Muscle of arm (tissue), 1 donor: ENCODE measurements at regions not wholly inside any gene's neighbourhood (a gene's known extent, or its start where the extent isn't known, plus 50 kb on each side); places are given as distances from the start of the nearest gene placed in this dataset.
"Not testable (repeated sequence)": the region's sequence is repeated elsewhere in the genome, so short reads cannot be mapped to it uniquely, and the experiment has no call there.

Experiments
- DNase-seq: peaks from one replicate; pipeline ENCODE4 v3.0.0-alpha.2; 2013

DNA sequence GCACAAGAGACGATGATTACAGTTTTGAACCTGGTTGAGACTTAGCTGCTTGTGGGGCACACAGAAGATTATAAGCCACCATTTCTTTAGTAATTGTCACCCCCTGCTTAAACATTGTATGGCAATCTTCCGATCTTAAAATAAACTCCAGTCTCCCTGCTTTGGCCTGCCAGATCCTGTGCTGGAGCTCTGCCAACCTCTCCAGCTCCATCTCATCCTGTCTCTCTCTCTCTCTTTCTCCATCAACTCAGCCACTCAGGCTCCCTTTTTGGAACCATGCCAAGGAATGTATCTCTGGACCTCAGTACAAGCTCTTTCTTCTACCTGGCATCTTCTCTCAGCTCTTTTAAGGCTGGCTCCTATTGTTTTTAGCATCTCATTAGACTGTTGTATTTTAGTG lies 1053.2 kb downstream of the REEP3 start:
- peak; percentile 3 for DNase-seq

DNA sequence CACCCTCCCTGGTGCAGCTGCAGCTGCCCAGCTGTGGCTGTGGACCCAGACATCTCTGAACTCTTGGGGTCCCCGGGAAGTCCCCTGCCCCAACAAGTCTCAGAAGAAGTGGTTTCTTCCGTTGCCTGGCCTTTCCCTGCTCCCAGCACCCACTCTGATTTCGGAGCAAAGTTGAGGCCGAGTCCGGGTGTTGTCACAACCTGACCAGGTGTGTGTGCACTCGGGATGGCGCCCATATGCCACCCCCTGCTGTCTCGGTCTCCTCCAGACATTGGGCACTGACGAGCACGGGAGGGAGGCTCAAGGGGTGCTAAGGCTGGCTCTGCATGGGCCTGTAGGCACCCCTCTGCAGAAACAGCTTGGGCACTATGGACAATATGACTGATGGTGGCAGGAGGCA lies 1055.3 kb downstream of the REEP3 start:
- DNase-seq = no peak

DNA sequence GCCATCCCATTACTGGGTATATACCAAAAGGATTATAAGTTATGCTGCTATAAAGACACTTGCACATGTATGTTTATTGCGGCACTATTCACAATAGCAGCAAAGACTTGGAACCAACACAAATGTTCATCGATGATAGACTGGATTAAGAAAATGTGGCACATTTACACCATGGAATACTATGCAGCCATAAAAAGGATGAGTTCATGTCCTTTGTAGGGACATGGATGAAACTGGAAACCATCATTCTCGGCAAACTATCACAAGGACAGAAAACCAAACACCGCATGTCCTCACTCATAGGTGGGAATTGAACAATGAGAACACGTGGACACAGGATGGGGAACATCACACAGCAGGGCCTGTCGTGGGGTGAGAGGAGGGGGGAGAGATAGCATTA lies 1057.6 kb downstream of the REEP3 start:
- not testable (repeated sequence) for DNase-seq

DNA sequence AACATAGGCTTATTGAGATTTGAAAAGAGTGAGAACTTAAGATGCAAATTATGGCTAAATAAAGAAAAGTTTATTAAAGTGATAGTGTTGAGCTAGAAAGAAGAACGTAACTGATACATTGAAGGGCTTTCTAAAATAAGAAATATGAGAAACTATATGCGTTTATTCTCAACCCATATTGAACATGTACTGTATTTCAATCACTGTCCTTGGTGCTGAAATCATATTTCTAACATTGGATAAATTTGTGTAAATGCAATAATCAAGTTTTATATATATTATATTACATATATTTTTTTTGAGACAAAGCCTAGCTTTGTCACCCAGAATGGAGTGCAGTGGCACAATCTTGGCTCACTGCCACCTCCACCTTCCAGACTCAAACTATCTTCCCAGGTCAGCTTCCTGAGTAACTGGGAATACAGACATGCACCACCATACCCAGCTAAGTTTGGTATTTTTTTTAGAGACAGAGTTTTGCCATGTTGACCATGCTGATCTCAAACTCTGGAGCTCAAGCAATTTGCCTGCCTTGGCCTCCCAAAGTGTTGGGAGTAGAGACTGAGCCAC lies 1065.8 kb downstream of the REEP3 start:
- DNase-seq = no peak

DNA sequence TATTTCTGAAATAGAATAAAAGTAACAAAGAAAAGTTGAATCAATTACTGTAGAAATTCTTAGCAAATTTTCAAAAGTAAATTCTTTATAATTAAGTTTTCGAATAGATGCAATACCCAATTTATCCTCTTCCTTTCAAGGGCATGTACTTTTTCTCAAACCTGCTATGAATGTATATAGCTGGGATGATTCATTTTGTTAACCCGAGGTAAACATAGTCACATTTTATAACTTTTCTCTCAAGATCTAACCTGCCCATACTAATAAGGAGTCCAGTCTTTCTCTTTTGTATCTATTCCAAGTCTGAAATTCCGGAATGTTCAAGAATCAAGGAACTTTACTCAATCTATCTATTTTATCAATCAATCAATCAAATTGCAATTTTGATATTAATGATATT lies 1072.9 kb downstream of the REEP3 start:
- no peak for DNase-seq

DNA sequence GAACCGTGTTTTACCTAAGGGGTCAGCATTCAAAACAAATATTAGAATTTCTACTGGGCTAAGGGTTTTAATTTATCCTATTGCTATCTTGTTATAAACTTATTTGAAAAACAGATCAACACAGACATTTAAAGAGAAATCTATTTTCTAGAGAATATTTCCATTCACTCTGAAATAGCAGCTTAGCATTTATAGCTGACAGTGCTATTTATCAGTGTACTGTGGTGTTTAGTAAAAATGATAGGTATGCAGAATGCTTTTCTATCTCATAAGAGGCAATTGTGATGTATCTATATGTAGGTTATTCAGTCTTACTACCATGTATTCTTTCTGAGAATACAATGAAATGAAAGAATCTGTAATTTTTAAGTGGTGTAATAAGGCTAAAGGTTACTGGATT lies 1077.4 kb downstream of the REEP3 start:
- DNase-seq = no peak

DNA sequence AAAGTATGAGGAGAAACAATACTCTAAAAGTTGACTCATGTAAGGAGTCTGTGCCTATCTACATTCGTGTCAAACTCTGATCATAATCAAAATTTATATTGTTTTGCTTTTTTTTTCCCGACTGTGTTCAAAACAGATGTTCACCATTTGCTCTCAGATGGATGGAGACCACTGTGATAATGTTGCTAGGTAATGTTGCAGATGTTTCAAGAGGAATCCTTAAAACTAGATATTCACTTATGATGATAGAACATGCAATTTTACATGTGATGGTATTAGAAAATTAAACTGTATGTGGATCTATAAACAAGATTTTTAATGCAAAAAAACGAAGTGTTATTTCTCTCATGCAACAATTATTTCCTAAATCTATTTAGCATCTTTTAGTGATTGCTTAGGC lies 1080.1 kb downstream of the REEP3 start:
- no peak for DNase-seq

DNA sequence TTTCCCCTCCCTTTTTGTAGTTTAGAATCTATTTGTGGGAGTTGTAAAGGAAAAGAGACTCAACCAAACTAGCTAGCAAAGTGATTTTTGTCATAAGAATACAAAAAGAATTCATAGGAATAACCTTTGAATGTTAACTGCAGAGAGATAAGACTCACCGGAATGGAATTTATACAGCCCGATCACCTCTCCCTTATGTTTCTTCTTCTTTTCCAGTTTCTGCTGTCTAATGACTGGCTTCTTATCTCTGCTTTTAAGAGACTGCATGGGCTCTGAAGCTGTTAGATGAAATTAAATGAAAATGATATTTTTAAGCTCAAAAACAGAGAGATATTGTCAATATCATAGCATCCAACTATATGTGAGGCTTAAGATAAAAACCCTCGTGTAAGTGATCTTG lies 1095.9 kb downstream of the REEP3 start:
- DNase-seq = no peak

DNA sequence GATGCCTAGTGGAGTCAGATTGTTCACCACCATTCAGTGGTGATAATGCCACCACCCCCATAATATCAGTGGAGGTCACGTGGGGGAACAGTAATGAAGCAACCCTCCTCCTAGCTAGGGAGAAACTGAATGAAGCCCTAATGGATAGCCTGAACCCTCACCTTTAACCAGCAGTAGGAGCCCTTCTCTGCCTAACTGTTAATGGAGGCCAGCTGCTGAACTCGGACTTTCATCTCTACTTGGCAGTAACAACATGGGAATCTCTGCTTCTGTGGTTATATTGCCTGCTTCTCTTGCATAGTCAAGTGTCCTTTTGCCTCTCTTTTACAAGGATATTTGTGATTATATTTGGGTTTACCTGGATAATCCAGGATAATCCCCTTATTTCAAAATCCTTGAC lies 1097.9 kb downstream of the REEP3 start:
- DNase-seq = no peak

DNA sequence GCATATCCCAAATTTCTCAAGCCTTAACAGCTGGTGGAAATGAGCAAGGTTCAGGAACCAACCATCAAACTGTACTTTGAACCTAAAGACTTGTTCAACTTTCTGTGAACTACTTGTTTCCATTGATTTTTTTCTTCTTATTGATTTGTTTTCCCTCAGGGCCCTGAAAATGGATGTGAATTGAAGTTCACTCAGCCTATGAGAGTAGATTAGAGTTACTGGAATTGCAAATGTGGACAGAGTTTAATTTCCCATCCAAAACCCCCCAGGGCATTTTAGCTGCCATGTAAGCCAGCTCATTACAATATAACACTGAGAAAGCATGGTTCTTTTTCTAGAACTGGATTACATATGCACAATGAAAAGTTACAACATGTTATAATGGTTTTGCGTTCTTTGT lies 1105.7 kb downstream of the REEP3 start:
- DNase-seq = no peak

DNA sequence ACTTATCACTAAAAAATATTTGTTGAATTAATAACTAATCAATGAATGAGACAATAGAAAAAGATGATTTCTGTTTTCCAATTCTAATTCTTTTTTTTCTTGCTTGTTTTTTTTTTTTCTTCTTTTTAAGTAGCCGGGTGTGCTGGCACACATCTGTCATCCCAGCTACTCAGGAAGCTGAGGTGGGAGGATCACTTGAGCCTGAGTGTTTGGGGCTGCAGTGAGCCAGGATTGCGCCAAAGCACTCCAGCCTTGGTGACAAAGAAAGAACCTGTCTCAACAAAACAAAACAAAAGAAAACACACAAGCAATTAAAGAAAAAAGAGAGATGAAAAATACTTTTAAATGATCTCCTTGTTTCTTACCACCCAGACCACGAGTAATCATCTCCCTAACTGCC lies 1109.3 kb downstream of the REEP3 start:
- no peak for DNase-seq

DNA sequence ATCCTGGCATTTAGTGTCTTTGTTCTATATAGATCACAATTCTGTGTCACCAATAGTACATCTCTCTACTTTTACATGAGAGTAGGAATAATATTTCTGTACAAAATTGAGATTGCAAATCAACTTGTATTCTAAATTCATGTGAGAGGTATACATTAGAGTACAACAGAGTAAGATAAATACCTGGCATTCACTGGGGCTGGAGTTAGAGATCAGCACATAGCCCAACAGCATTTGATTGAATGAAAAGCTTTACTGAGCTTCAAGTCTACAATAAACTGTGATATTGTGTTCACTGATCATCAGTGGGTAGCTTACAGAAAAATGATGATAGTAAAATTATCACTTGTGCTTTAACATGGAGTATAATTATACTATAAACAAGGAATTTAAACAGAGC lies 1114.7 kb downstream of the REEP3 start:
- DNase-seq = no peak

DNA sequence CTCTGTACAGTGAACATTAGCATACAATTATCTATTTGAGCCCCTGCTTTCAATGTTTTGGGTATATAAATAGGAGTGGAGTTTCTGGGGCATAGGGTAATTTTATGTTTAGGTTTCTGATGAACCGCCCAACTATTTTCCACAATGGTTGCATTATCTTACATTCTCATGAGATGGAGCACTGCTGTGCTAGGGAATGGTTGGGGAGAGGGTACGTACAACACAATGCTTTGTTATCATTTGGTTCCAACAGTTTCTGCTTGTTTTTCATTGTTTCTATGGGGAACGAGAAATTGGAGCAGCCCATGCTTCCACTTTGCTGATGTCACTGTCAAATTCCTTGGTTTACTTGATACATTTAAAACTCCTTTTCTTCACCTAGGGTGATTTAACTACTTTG lies 1115.3 kb downstream of the REEP3 start:
- no peak for DNase-seq

DNA sequence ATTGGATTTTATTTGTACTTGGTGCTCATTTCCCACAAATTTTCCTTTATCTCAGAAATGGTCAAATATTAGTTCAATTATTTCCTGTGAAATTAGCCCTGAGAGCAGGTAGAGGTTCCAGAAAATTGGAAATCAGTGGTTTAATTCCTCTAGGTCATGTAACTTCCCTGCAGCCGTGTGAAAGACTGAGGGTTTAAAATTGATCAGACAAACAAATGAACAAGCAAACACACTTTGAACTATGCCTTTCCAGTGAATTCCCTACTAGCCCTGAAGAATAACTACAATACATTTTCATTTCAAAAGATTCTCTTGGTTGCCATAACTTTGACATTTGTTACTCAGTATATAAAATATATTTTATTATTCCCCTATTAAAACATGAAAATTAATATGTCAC lies 1116.7 kb downstream of the REEP3 start:
- DNase-seq = no peak

DNA sequence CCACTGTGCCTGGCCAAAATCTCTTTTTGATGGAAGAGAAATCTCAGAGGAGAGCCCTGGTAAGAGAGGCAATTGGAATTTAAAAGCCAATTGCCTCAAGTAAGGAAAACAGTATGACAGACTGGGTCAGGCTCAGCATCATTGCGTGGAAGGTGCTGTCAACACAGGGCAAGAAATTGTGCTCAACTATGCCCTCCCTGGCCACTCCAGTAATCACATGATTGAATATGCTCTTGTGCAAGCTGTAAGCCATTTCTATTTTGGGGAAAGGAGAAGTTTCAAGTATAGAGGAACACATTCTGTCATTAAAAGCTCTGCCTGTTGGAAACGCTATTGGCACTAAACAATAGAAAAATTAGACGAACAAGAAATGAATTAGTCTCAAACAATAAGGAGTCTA lies 1127.7 kb downstream of the REEP3 start:
- peak; percentile 2 for DNase-seq

DNA sequence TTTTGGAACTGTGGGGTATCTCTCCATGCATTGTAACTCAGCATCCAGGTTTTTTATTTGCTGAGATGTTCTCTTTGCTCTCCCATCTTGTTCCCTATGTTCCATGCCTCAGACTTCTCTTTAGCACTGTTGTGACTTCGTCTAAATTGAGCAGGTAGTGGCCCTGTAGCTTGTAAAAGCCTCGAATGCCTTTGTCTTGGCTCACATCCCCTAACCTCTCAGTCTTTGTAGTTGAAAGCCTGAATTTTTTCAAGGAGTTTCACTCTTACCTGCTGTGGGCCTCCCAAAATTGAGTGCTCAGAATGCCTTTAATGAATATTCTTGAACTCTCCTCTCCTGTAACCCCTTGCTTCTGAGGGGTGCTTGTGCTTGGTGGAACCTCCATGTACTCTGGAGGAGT lies 1137.3 kb downstream of the REEP3 start:
- no peak for DNase-seq

DNA sequence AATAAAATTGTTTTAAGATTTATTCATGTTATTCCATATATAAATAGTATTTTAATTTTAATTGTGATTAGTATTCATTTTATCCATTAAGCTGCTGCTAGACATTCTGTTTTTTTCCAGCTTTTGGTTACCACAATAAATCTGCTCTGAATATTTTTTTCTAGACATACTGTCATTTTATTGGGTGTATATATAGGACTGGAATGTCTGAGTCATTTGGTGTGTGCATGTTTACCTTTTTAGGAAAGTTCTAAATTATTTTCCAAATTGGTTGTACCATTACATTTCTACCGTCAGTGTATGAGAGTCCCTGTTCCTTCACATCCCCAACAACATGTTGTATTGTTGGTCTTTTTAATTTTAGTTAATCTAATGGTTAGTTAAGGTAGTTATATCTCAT lies 1138.1 kb downstream of the REEP3 start:
- DNase-seq = no peak

DNA sequence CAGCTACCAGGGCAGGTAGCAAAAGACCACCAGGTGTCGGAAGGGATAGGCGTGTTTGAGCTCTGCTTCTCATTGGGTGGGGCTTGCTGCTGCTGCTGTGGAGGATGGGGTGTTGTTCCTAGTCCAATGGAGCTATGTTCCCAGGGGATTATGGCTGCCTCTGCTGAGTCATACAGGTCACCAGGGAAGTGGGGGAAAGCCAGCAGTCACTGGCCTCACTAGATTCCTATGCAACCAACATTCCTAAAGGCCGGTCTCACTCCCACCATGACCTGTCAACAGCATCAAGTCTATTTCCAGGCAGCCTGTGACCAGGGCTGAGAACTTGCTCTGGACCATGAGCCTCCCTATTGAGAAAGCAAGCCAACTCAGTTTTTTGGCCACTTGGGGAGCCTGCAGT lies 1160.8 kb downstream of the REEP3 start:
- no peak for DNase-seq

DNA sequence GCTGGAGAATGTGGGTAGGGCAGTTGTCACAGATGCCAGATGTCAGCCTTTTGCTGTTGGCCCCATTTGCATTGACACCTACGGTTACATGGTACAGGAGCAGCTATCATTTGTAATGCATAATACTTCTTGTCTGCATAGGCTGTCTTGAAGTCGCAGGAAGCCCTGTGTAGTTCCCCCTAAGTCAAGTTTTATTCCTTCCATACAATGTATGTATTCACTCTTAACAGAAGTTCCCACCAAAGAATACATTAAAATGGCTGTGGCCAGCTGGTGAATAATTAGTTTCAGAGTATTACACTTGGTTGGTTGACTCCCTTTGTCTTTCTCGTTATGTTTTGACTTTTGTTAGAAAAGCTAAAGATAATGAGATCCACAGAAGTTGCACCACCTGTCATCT lies 1169.0 kb downstream of the REEP3 start:
- no peak for DNase-seq

DNA sequence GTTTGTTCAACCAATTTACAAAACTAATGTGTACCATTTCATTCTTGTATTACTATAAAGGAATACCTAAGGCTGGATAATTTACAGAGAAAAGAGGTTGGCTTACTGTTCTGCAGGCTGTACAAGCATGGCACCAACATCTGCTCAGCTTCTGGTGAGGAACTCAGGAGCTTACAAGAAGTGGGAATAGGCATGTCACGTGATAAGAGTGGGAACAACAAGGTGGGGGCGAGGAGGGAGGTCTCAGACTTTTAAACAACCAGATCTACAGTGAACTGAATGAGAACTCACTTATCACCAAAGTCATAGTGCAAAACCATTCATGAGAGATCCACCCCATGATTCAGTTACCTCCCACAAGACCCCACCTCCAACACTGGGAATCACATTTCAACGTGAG lies 1178.0 kb downstream of the REEP3 start:
- DNase-seq = no peak

DNA sequence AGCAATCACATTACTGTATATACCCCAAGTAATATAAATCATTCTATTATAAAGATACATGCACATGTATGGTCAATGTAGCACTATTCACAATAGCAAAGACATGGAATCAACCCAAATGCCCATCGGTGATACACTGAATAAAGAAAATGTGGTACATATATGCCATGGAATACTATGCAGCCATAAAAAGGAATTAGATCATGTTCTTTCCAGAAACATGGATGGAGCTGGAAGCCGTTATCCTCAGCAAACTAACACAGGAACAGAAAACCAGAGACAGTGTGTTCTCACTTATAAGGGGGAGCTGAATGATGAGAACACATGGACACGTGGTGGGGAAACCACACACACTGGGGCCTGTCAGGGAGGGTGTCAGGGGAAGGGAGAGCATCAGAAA lies 1180.9 kb downstream of the REEP3 start:
- not testable (repeated sequence) for DNase-seq

DNA sequence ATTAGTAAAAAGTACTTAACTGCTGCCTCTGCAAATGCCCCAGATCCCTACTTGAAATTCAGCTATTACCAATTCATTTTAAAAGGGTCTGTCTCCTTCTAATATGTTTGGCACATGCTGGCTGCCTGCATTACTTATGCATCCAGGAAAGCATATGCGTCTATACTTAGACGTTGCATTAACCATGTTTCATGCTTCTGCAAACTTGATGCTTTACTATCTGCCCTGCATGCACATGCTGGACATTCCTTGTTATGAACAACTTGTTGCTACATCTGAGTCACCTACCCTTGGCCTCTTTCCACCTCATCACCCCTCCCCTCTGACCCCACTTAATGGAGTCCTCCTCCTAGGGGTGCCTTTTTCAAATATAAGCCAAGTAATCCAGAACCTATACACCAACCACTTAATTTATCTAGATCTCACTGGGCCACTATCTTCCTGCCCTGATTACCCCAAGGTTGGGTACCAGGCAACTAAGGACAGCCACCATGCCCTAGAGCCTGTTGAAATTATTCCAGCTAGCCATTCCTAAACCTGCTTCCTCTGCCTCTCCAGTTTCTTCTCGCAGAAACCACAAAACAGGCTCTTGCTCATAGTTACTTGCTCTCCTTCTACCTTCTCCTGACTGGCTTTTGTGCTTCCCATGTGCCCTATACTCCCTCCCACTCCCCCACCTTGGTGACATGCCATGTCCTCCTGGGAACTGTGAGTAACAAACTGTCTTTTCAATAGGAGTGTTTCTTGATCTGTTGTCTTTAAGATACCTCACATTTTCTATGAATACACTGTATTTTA lies 1187.9 kb downstream of the REEP3 start:
- DNase-seq = no peak

DNA sequence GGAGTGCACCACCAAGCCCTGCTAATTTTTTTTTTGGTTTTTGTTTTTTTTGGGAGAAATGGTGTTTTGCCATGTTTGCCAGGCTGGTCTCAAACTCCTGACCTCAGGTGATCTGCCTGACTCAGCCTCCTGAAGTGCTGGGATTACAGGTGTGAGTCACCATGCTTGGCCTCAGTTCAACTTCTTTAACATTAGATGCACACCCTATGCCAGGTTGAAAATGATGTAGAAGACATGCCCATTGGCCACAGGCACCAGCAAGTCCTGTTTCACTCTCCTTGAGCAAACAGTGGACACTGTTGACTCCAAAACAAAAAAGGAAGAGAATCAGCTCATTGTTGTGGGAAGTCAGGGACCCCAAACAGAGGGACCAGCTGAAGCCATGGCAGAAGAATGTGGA lies 1205.3 kb downstream of the REEP3 start:
- DNase-seq = no peak

DNA sequence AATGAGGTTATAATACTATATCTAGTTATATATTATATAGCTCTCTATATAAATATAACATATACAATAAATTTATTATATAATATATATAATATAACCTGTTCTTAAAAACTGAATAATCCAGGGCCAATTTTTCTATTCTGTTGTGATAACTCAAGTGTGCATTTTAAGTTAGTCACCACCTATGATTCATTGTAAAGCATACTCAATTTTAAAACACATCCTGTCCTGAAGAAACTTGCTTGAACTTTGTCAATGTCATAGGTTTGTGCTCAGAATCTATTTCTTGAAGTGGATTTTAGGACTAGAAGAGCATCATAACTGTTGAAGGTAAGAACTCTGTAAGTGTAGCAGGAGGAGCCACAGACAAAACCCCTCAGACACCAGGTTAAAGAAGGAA lies 1209.8 kb downstream of the REEP3 start:
- no peak for DNase-seq
